ENCODE measurements at regions not wholly inside any gene's neighbourhood (a gene's known extent, or its start where the extent isn't known, plus 50 kb on each side); places are given as distances from the start of the nearest gene placed in this dataset.

- Histone ChIP-seq H3K27me3 (no peaks in the 10 kb centered on the region), H3K4me3 (no peak overlapping the region), H3K36me3 (no peaks in the 10 kb centered on the region), H3K27ac (peak overlapping the region; percentile 71), H3K4me1 (ENCODE audit: low read depth) (peaks cover 23% of the 10 kb centered on the region), H3K9me3 (ENCODE audit: low read depth) (no peaks in the 10 kb centered on the region)
- DNase-seq (ENCODE audit: low read depth in 1 of 2, low spot score in 1 of 2) = peak in 1 of 2 donors; percentile 56
- TF ChIP-seq, protein P1, sequence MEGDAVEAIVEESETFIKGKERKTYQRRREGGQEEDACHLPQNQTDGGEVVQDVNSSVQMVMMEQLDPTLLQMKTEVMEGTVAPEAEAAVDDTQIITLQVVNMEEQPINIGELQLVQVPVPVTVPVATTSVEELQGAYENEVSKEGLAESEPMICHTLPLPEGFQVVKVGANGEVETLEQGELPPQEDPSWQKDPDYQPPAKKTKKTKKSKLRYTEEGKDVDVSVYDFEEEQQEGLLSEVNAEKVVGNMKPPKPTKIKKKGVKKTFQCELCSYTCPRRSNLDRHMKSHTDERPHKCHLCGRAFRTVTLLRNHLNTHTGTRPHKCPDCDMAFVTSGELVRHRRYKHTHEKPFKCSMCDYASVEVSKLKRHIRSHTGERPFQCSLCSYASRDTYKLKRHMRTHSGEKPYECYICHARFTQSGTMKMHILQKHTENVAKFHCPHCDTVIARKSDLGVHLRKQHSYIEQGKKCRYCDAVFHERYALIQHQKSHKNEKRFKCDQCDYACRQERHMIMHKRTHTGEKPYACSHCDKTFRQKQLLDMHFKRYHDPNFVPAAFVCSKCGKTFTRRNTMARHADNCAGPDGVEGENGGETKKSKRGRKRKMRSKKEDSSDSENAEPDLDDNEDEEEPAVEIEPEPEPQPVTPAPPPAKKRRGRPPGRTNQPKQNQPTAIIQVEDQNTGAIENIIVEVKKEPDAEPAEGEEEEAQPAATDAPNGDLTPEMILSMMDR (IDR thresholded peaks at IDR 0.05; ENCODE audit: low read depth, low read length) = no peak
Measured at GRCh38 chr13:109976206-109976997, 190.0 kb upstream of the IRS2 start.

- TF ChIP-seq, protein P1 (IDR thresholded peaks at IDR 0.05; ENCODE audit: low read depth, low read length) = no peak
- Histone ChIP-seq H3K4me3 (no peak overlapping the region), H3K27ac (no peak overlapping the region), H3K9me3 (ENCODE audit: low read depth) (no peaks in the 10 kb centered on the region), H3K27me3 (no peaks in the 10 kb centered on the region), H3K36me3 (no peaks in the 10 kb centered on the region), H3K4me1 (ENCODE audit: low read depth) (peaks cover 23% of the 10 kb centered on the region)
- DNase-seq (ENCODE audit: low read depth in 1 of 2, low spot score in 1 of 2) = peak in 1 of 2 donors; percentile 14
Measured at GRCh38 chr13:109974354-109974753, 188.0 kb upstream of the IRS2 start.

DNA sequence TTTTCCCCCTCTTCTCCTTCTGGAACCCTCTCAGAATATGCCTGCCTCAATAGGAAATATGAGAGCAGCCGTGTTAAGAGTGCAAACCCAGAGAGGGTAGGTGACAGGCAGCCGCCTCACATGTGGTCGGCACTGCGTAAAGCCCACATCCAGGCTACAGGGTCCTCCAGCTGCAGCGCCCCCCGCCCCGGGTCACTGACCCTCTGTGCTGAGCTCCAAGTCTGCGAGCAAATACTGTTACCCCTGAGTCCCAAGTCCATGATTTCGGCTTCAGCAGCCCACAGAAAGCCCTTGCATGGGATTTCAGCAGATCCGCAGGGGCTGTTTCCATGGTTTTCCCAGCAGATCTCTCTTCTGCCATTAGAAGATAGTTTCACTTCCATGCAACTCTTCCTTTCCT, 186.9 kb upstream of the IRS2 start:
- TF ChIP-seq, protein P1 (IDR thresholded peaks at IDR 0.05; ENCODE audit: low read depth, low read length) = no peak
- no peak for DNase-seq (ENCODE audit: low read depth in 1 of 2, low spot score in 1 of 2)
- Histone ChIP-seq H3K9me3 (ENCODE audit: low read depth) (no peaks in the 10 kb centered on the region), H3K4me3 (no peak overlapping the region), H3K27me3 (no peaks in the 10 kb centered on the region), H3K36me3 (no peaks in the 10 kb centered on the region), H3K4me1 (ENCODE audit: low read depth) (peaks cover 23% of the 10 kb centered on the region), H3K27ac (no peak overlapping the region)

DNA sequence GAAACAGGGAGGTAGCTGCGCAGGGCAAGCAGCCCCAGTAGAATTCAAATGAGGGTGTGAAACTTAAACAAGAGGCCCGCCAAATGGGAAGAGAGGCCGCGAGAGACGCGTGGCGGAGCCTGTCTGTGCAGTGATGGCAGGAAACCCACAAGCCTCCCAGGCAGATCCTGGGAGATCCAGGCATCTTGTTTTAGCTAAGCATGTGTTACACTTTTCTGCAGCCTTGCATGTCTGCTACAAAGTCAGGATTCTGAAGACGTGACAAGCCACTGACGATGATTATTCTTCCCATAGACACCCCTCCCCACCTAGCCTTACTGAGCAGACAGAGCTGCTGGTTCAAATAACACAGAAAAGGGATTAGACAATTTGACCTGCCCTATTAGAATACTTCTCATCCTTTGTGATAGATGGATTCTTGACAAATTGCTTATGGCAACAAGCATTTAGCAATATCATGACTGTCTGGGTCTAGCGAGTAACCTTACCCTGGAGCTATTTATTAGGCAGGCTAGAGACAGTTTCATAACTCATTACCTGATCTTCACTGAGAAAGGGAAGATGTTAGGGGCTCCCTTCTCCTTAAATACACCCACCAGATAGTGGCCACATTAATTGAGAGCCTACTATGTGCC, 185.2 kb upstream of the IRS2 start:
- Histone ChIP-seq H3K36me3 (no peaks in the 10 kb centered on the region), H3K4me1 (ENCODE audit: low read depth) (peaks cover 9% of the 10 kb centered on the region), H3K9me3 (ENCODE audit: low read depth) (no peaks in the 10 kb centered on the region), H3K27ac (no peak overlapping the region), H3K27me3 (no peaks in the 10 kb centered on the region), H3K4me3 (no peak overlapping the region)
- DNase-seq (ENCODE audit: low read depth in 1 of 2, low spot score in 1 of 2) = no peak
- TF ChIP-seq, protein P1 (IDR thresholded peaks at IDR 0.05; ENCODE audit: low read depth, low read length) = no peak

DNA sequence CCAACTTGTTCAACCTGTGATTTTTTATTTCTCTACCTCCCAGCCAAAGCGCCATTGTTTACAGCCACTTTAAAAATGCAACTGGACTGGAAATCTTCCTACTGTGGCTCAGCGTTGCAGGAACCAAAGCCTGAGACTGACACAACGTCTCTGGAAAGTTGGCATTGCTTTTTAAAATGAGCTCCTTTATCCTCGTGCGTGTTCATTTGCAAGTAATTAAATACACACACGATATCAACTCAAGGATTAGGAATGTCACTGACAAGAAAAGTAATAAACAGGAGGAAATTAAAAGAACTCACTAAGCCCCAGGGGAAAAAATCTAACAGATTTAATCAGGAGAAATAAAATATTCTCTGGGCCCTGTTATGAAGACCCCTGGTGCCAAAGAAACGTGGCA, 184.6 kb upstream of the IRS2 start:
- no peak overlapping the region for H3K27ac ChIP-seq
- H3K27me3 ChIP-seq = no peaks in the 10 kb centered on the region
- H3K9me3 ChIP-seq (ENCODE audit: low read depth) = no peaks in the 10 kb centered on the region
- DNase-seq (ENCODE audit: low read depth in 1 of 2, low spot score in 1 of 2) = no peak
- H3K4me1 ChIP-seq (ENCODE audit: low read depth) = peaks cover 3% of the 10 kb centered on the region
- no peak overlapping the region for H3K4me3 ChIP-seq
- no peaks in the 10 kb centered on the region for H3K36me3 ChIP-seq
- TF ChIP-seq, protein P1 (IDR thresholded peaks at IDR 0.05; ENCODE audit: low read depth, low read length) = no peak

All from cardiac muscle cell (in vitro differentiated cells and primary cell).